ENCODE measurements at regions not wholly inside any gene's neighbourhood (a gene's known extent, or its start where the extent isn't known, plus 50 kb on each side); places are given as distances from the start of the nearest gene placed in this dataset.

- H4K20me1 ChIP-seq (ENCODE audit: control insufficient read depth, insufficient read depth, low read depth, low read length): no peaks in the 10 kb centered on the region
- H3K36me3 ChIP-seq (ENCODE audit: control insufficient read depth, low read length): no peaks in the 10 kb centered on the region
- TF ChIP-seq CTCF (IDR thresholded peaks at IDR 0.05; ENCODE audit: low read depth, low read length, poor library complexity, severe bottlenecking) (no peak), EZH2phosphoT487 (IDR thresholded peaks at IDR 0.05; ENCODE audit: borderline replicate concordance, low read length) (no peak)
- no peaks in the 10 kb centered on the region for H3K79me2 ChIP-seq (ENCODE audit: control insufficient read depth, low read length)
- H3K9me3 ChIP-seq (ENCODE audit: control insufficient read depth, insufficient read depth, low read length): no peaks in the 10 kb centered on the region
- no peaks in the 10 kb centered on the region for H3K4me1 ChIP-seq (ENCODE audit: control insufficient read depth, low read length)
- H3K9me2 ChIP-seq (replicated peaks; ENCODE audit: control insufficient read depth, low read length): no peaks in the 10 kb centered on the region
- H3K27me3 ChIP-seq (ENCODE audit: control insufficient read depth, low read length): no peaks in the 10 kb centered on the region
- no peak overlapping the region for H3K27ac ChIP-seq (ENCODE audit: low read depth, low read length)
- H3K4me2 ChIP-seq (ENCODE audit: low read length): no peak overlapping the region
- H3K4me3 ChIP-seq (ENCODE audit: low read length): no peak overlapping the region
- H3F3A ChIP-seq (ENCODE audit: control insufficient read depth, insufficient read depth): no peaks in the 10 kb centered on the region
Observed at GRCh38 chr1:78799926-78800325, 150.3 kb downstream of the IFI44 start.

GRCh38 chr1:78814176-78814575 lies 164.5 kb downstream of the IFI44 start:
- Histone ChIP-seq H3K36me3 (ENCODE audit: control insufficient read depth, low read length) (no peaks in the 10 kb centered on the region), H3K9me3 (ENCODE audit: control insufficient read depth, insufficient read depth, low read length) (no peaks in the 10 kb centered on the region), H3K79me2 (ENCODE audit: control insufficient read depth, low read length) (no peaks in the 10 kb centered on the region), H4K20me1 (ENCODE audit: control insufficient read depth, insufficient read depth, low read depth, low read length) (no peaks in the 10 kb centered on the region), H3K4me2 (ENCODE audit: low read length) (no peak overlapping the region), H3F3A (ENCODE audit: control insufficient read depth, insufficient read depth) (no peaks in the 10 kb centered on the region), H3K9me2 (replicated peaks; ENCODE audit: control insufficient read depth, low read length) (no peaks in the 10 kb centered on the region), H3K4me1 (ENCODE audit: control insufficient read depth, low read length) (no peaks in the 10 kb centered on the region), H3K27ac (ENCODE audit: low read depth, low read length) (no peak overlapping the region), H3K27me3 (ENCODE audit: control insufficient read depth, low read length) (no peaks in the 10 kb centered on the region), H3K4me3 (ENCODE audit: low read length) (no peak overlapping the region)
- TF ChIP-seq CTCF (IDR thresholded peaks at IDR 0.05; ENCODE audit: low read depth, low read length, poor library complexity, severe bottlenecking) (no peak), EZH2phosphoT487 (IDR thresholded peaks at IDR 0.05; ENCODE audit: borderline replicate concordance, low read length) (no peak)

GRCh38 chr1:78825561-78825960 lies 175.9 kb downstream of the IFI44 start:
- Histone ChIP-seq H3K9me3 (ENCODE audit: control insufficient read depth, insufficient read depth, low read length) (no peaks in the 10 kb centered on the region), H3F3A (ENCODE audit: control insufficient read depth, insufficient read depth) (no peaks in the 10 kb centered on the region), H3K27ac (ENCODE audit: low read depth, low read length) (no peak overlapping the region), H3K79me2 (ENCODE audit: control insufficient read depth, low read length) (no peaks in the 10 kb centered on the region), H3K4me3 (ENCODE audit: low read length) (no peak overlapping the region), H3K9me2 (replicated peaks; ENCODE audit: control insufficient read depth, low read length) (no peaks in the 10 kb centered on the region), H4K20me1 (ENCODE audit: control insufficient read depth, insufficient read depth, low read depth, low read length) (no peaks in the 10 kb centered on the region), H3K36me3 (ENCODE audit: control insufficient read depth, low read length) (no peaks in the 10 kb centered on the region), H3K4me2 (ENCODE audit: low read length) (no peak overlapping the region), H3K4me1 (ENCODE audit: control insufficient read depth, low read length) (no peaks in the 10 kb centered on the region), H3K27me3 (ENCODE audit: control insufficient read depth, low read length) (no peaks in the 10 kb centered on the region)
- TF ChIP-seq EZH2phosphoT487 (IDR thresholded peaks at IDR 0.05; ENCODE audit: borderline replicate concordance, low read length): no peak
- no peak for TF ChIP-seq CTCF (IDR thresholded peaks at IDR 0.05; ENCODE audit: low read depth, low read length, poor library complexity, severe bottlenecking)

GRCh38 chr1:78829644-78830043 lies 176.9 kb downstream of the ADGRL4 start:
- Histone ChIP-seq H3K9me3 (ENCODE audit: control insufficient read depth, insufficient read depth, low read length) (no peaks in the 10 kb centered on the region), H3F3A (ENCODE audit: control insufficient read depth, insufficient read depth) (no peaks in the 10 kb centered on the region), H3K79me2 (ENCODE audit: control insufficient read depth, low read length) (no peaks in the 10 kb centered on the region), H3K27ac (ENCODE audit: low read depth, low read length) (no peak overlapping the region), H3K4me1 (ENCODE audit: control insufficient read depth, low read length) (no peaks in the 10 kb centered on the region), H3K36me3 (ENCODE audit: control insufficient read depth, low read length) (no peaks in the 10 kb centered on the region), H3K27me3 (ENCODE audit: control insufficient read depth, low read length) (no peaks in the 10 kb centered on the region), H4K20me1 (ENCODE audit: control insufficient read depth, insufficient read depth, low read depth, low read length) (no peaks in the 10 kb centered on the region), H3K9me2 (replicated peaks; ENCODE audit: control insufficient read depth, low read length) (no peaks in the 10 kb centered on the region), H3K4me2 (ENCODE audit: low read length) (no peak overlapping the region), H3K4me3 (ENCODE audit: low read length) (no peak overlapping the region)
- TF ChIP-seq CTCF (IDR thresholded peaks at IDR 0.05; ENCODE audit: low read depth, low read length, poor library complexity, severe bottlenecking) (no peak), EZH2phosphoT487 (IDR thresholded peaks at IDR 0.05; ENCODE audit: borderline replicate concordance, low read length) (no peak)
